ENCODE measurements at regions not wholly inside any gene's neighbourhood (a gene's known extent, or its start where the extent isn't known, plus 50 kb on each side); places are given as distances from the start of the nearest gene placed in this dataset.

DNA sequence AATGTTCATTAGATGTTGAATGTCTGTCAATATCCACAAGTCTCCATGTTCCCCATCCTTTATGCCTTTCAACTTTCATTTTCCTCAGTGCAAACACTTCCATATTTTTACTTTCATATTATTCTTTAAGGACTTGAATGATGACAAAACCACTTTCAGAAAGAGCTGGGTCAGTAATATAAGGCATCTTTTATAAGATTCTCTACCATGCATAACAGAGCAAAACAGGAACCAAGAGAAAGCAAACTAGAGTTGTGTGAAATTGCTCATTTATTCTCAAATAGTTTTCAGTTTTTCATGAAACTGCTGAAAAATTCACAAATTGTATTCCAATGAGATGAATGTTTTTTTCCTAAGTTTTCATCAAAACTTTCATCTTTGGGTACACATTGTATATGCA lies 1247.6 kb downstream of the PCDH17 start:
- no peaks in the 10 kb centered on the region for H3K4me1 ChIP-seq (ENCODE audit: control insufficient read depth in 2 of 2, insufficient read depth in 2 of 2, low read length in 2 of 2)
- H3K27ac ChIP-seq (ENCODE audit: low read depth in 1 of 2, low read length in 1 of 2), result no peak overlapping the region
- H3K36me3 ChIP-seq (ENCODE audit: control insufficient read depth in 2 of 2, insufficient read depth in 2 of 2, low read length in 1 of 2), result no peaks in the 10 kb centered on the region
- no peaks in the 10 kb centered on the region for H3K27me3 ChIP-seq (ENCODE audit: control insufficient read depth in 2 of 2, insufficient read depth in 1 of 2, low read length in 1 of 2)
- no peak overlapping the region for H3K4me3 ChIP-seq (ENCODE audit: low read length in 2 of 2)
- no peaks in the 10 kb centered on the region for H3K9me3 ChIP-seq (ENCODE audit: control insufficient read depth in 2 of 2, insufficient read depth in 1 of 2, low read length in 1 of 2)
- DNase-seq (ENCODE audit: low read depth in 6 of 9, low spot score in 9 of 9), result no peak

DNA sequence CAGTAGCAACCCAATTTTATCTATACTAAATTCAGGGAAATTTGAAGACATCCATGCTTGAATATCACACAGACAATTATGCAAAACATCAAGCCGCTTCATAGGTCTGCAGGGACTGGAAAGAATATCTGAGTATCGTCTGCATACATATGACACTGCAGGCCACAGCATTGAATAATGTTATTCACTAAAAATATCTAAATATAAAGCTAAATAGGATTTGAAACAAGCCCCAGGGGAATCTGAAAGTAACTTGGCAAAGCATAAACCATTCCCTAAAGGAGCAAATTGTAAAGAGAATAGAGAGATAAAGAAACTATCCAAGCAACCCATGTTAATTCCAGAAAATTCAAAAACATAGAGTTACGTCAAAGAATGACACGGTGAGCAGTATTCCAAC lies 1251.0 kb downstream of the PCDH17 start:
- Histone ChIP-seq H3K36me3 (ENCODE audit: control insufficient read depth in 2 of 2, insufficient read depth in 2 of 2, low read length in 1 of 2) (no peaks in the 10 kb centered on the region), H3K9me3 (ENCODE audit: control insufficient read depth in 2 of 2, insufficient read depth in 1 of 2, low read length in 1 of 2) (no peaks in the 10 kb centered on the region), H3K27me3 (ENCODE audit: control insufficient read depth in 2 of 2, insufficient read depth in 1 of 2, low read length in 1 of 2) (no peaks in the 10 kb centered on the region), H3K27ac (ENCODE audit: low read depth in 1 of 2, low read length in 1 of 2) (no peak overlapping the region), H3K4me3 (ENCODE audit: low read length in 2 of 2) (no peak overlapping the region), H3K4me1 (ENCODE audit: control insufficient read depth in 2 of 2, insufficient read depth in 2 of 2, low read length in 2 of 2) (no peaks in the 10 kb centered on the region)
- no peak for DNase-seq (ENCODE audit: low read depth in 6 of 9, low spot score in 9 of 9)
- 95% methylated on average over 4 of the region's 4 CpGs for WGBS

DNA sequence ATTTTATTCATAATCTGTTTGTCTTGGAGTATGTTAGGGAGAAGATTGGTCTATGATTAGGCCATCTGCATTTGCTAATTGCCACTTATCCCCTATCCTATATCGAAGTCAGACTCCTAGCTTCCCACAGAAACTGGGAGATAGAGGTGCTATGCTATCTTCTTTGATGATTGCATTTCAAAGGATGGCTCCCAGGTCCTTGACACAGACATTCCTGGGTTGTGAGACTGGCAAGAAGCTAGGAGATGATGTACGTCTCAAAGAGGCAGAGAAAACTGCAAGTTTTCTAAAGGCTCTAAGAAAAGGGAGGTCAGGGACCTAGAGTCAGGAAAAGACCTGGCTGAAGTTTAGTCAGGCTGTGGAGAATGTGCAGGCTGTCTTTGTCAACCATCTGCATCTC lies 1251.9 kb downstream of the PCDH17 start:
- H3K4me1 ChIP-seq (ENCODE audit: control insufficient read depth in 2 of 2, insufficient read depth in 2 of 2, low read length in 2 of 2), result no peaks in the 10 kb centered on the region
- 85% methylated on average over 2 of the region's 2 CpGs for WGBS
- H3K27ac ChIP-seq (ENCODE audit: low read depth in 1 of 2, low read length in 1 of 2), result no peak overlapping the region
- no peaks in the 10 kb centered on the region for H3K27me3 ChIP-seq (ENCODE audit: control insufficient read depth in 2 of 2, insufficient read depth in 1 of 2, low read length in 1 of 2)
- no peak overlapping the region for H3K4me3 ChIP-seq (ENCODE audit: low read length in 2 of 2)
- DNase-seq (ENCODE audit: low read depth in 6 of 9, low spot score in 9 of 9), result no peak
- H3K9me3 ChIP-seq (ENCODE audit: control insufficient read depth in 2 of 2, insufficient read depth in 1 of 2, low read length in 1 of 2), result no peaks in the 10 kb centered on the region
- no peaks in the 10 kb centered on the region for H3K36me3 ChIP-seq (ENCODE audit: control insufficient read depth in 2 of 2, insufficient read depth in 2 of 2, low read length in 1 of 2)

DNA sequence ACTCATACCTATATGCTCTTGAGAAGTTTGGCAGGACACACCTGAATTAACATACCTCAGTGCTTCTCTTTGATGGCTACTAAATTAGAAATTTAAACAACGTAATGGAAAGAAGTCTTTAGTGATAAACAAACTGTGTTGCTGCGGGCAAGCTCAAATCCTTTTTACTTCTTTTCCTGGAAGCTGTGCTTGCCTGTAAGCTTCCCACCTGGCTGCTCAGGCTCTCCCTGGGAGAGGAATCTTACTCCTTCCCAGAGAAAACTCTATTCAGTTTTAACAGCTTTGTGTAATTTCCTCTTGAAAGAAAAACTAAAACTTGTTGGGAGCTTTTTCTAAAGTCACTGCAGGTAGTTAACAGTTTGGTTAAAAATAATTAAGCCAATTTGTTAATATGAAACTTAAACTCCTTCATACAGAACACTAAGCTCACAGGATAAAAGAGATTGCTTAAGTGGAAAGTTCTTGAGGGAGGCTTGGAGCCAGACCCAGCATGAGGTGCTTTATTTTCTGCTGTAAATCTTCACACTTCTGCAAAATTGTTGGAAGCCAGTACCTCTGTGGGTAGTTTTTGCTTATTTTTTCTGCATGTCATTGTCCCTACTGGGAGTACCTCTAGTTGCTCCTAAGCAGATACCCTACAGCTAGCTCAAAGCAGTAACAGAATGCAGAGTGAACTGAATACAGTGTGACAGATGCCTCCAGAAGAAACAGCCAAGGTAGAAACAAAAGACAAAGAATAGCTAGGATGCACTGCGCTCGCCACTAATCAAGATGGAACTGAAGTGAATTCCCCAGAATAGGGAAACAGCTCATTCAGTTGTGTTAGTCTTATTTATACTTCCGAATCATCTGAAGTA lies 1253.0 kb downstream of the PCDH17 start:
- Histone ChIP-seq H3K9me3 (ENCODE audit: control insufficient read depth in 2 of 2, insufficient read depth in 1 of 2, low read length in 1 of 2) (no peaks in the 10 kb centered on the region), H3K4me1 (ENCODE audit: control insufficient read depth in 2 of 2, insufficient read depth in 2 of 2, low read length in 2 of 2) (no peaks in the 10 kb centered on the region), H3K36me3 (ENCODE audit: control insufficient read depth in 2 of 2, insufficient read depth in 2 of 2, low read length in 1 of 2) (no peaks in the 10 kb centered on the region), H3K27me3 (ENCODE audit: control insufficient read depth in 2 of 2, insufficient read depth in 1 of 2, low read length in 1 of 2) (no peaks in the 10 kb centered on the region), H3K4me3 (ENCODE audit: low read length in 2 of 2) (no peak overlapping the region), H3K27ac (ENCODE audit: low read depth in 1 of 2, low read length in 1 of 2) (no peak overlapping the region)
- DNase-seq (ENCODE audit: low read depth in 6 of 9, low spot score in 9 of 9), result no peak
- WGBS, result 93% methylated on average over 5 of the region's 5 CpGs

DNA sequence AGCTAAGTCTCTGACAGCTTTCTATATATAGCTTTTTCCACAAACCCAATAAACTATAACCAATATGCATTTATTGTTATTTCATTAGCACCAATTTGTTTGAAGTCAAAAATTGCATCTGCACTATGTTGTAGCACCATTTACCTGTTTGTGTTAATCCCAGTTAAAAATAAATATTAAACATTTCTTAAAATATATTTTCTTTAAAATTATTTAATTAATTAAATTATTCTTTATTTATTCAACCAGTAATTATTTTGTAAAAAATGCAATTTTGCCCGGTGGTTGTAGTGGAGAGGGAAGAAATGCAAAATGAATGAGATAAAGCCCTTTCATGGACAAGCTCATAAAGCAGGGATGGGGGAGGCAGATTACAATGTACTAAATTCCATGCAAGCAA lies 1257.9 kb downstream of the PCDH17 start:
- no peaks in the 10 kb centered on the region for H3K9me3 ChIP-seq (ENCODE audit: control insufficient read depth in 2 of 2, insufficient read depth in 1 of 2, low read length in 1 of 2)
- no peak overlapping the region for H3K27ac ChIP-seq (ENCODE audit: low read depth in 1 of 2, low read length in 1 of 2)
- no peaks in the 10 kb centered on the region for H3K27me3 ChIP-seq (ENCODE audit: control insufficient read depth in 2 of 2, insufficient read depth in 1 of 2, low read length in 1 of 2)
- no peaks in the 10 kb centered on the region for H3K36me3 ChIP-seq (ENCODE audit: control insufficient read depth in 2 of 2, insufficient read depth in 2 of 2, low read length in 1 of 2)
- H3K4me1 ChIP-seq (ENCODE audit: control insufficient read depth in 2 of 2, insufficient read depth in 2 of 2, low read length in 2 of 2), result no peaks in the 10 kb centered on the region
- no peak overlapping the region for H3K4me3 ChIP-seq (ENCODE audit: low read length in 2 of 2)
- no peak for DNase-seq (ENCODE audit: low read depth in 6 of 9, low spot score in 9 of 9)
- WGBS, result 87% methylated on average over 1 of the region's 1 CpG

DNA sequence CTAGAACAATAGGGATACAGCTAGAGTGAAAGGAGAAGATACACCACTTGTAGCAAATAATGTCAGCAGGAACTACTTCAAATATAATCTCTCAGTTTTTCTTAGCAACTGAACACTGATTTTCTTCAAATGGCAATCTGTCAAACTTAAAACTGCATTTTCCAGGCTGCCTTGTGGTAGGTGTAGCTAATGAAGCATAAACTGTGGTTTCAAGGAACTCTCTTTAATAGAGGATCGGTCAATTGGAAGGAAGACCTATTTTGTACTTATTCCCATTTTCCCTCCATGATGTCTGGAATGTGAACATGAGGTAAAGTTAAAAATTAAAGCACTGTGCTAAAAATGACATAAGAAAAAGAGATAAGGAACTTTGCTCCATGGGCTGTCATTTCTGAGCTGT lies 1261.9 kb downstream of the PCDH17 start:
- H3K27ac ChIP-seq (ENCODE audit: low read depth in 1 of 2, low read length in 1 of 2), result no peak overlapping the region
- H3K27me3 ChIP-seq (ENCODE audit: control insufficient read depth in 2 of 2, insufficient read depth in 1 of 2, low read length in 1 of 2), result no peaks in the 10 kb centered on the region
- no peaks in the 10 kb centered on the region for H3K9me3 ChIP-seq (ENCODE audit: control insufficient read depth in 2 of 2, insufficient read depth in 1 of 2, low read length in 1 of 2)
- H3K4me1 ChIP-seq (ENCODE audit: control insufficient read depth in 2 of 2, insufficient read depth in 2 of 2, low read length in 2 of 2), result no peaks in the 10 kb centered on the region
- DNase-seq (ENCODE audit: low read depth in 6 of 9, low spot score in 9 of 9), result no peak
- no peak overlapping the region for H3K4me3 ChIP-seq (ENCODE audit: low read length in 2 of 2)
- H3K36me3 ChIP-seq (ENCODE audit: control insufficient read depth in 2 of 2, insufficient read depth in 2 of 2, low read length in 1 of 2), result no peaks in the 10 kb centered on the region
- WGBS, result 94% methylated on average over 1 of the region's 1 CpG

DNA sequence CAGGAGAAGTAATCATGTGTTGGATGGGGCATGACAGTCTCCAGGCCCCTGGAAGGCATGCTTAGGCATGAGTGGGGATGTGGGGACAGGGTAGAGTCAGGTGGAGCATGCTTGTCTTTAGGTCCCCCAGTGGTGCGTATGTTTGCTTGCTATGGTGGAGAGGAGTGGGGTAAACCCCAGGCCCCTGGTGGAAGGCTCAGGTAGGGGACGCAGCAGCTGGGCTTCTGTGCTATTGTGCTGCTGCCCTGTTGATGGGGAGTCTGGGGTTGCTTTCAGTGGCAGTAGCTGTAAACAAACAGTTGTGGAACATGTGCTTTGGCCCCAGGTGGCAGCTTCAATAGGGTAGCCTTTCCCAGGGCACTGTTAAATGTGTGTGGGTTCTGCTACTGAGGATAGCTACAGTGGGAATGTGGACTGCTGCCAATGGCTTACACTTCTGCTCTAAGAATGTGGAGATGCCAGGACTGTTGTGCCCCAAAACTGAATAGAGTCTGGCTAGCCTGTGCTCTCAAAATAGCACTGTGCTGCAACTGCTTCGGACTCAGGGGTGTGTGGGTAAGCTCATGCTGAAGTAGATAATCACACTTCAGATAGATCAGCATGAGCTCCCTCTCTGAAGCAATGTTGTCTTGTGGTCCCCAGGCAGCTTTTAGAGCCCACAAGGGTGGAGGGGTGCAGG lies 1257.3 kb downstream of the DIAPH3 start:
- Histone ChIP-seq H3K27me3 (ENCODE audit: control insufficient read depth in 2 of 2, insufficient read depth in 1 of 2, low read length in 1 of 2) (no peaks in the 10 kb centered on the region), H3K27ac (ENCODE audit: low read depth in 1 of 2, low read length in 1 of 2) (no peak overlapping the region), H3K4me3 (ENCODE audit: low read length in 2 of 2) (no peak overlapping the region), H3K9me3 (ENCODE audit: control insufficient read depth in 2 of 2, insufficient read depth in 1 of 2, low read length in 1 of 2) (no peaks in the 10 kb centered on the region), H3K36me3 (ENCODE audit: control insufficient read depth in 2 of 2, insufficient read depth in 2 of 2, low read length in 1 of 2) (no peaks in the 10 kb centered on the region), H3K4me1 (ENCODE audit: control insufficient read depth in 2 of 2, insufficient read depth in 2 of 2, low read length in 2 of 2) (no peaks in the 10 kb centered on the region)
- DNase-seq (ENCODE audit: low read depth in 6 of 9, low spot score in 9 of 9), result no peak
- WGBS, result 96% methylated on average over 3 of the region's 3 CpGs

DNA sequence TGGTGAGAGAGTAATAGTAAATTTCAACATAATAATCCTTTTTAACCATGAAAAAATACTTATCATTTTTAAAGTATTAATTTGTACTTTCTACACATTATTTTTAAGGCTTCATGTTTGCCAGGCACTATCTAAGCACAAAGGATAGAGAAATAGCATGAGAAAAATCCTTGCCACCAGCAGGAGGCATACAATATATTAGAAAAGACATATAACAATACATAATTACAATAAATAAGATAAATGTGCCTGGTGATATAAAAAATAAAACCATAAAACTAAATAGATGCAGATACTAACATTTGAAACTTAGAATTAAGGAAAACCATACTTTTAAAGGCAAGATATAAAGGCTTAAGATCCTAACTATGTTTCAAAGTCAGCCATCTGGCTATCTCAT lies 1256.4 kb downstream of the DIAPH3 start:
- Histone ChIP-seq H3K36me3 (ENCODE audit: control insufficient read depth in 2 of 2, insufficient read depth in 2 of 2, low read length in 1 of 2) (no peaks in the 10 kb centered on the region), H3K4me1 (ENCODE audit: control insufficient read depth in 2 of 2, insufficient read depth in 2 of 2, low read length in 2 of 2) (no peaks in the 10 kb centered on the region), H3K27me3 (ENCODE audit: control insufficient read depth in 2 of 2, insufficient read depth in 1 of 2, low read length in 1 of 2) (no peaks in the 10 kb centered on the region), H3K9me3 (ENCODE audit: control insufficient read depth in 2 of 2, insufficient read depth in 1 of 2, low read length in 1 of 2) (no peaks in the 10 kb centered on the region), H3K27ac (ENCODE audit: low read depth in 1 of 2, low read length in 1 of 2) (no peak overlapping the region), H3K4me3 (ENCODE audit: low read length in 2 of 2) (no peak overlapping the region)
- DNase-seq (ENCODE audit: low read depth in 6 of 9, low spot score in 9 of 9), result no peak

DNA sequence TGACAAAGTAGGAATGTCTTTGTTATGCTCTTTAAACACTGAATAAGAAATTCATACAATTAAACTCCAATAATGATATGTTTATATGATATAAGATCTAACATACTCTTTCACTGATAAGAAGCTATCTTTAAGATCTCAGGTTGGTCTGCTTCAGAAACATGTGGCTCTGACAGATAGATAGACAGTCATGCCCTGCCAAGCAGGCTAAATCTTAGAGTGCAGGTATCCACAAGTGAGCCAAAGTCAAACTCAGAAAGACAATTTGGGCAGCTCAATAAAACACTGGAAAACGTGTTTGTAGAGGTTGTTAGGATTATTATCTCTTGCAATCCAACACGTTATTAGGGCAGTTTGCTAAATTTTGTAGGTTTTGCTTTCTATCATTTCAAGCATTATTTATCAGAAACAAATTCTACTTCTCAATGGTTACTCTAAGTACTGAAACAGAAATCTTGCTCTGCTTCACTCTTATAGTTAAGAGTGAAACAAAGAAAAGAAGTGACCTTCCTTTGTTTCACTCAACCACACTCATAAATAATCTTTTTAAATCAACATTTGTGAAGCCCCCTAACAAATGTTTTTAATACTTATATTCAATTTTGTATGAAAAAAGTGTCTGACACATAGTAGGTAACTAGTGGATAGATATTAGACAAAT lies 1255.6 kb downstream of the DIAPH3 start:
- WGBS, result 84% methylated on average over 2 of the region's 2 CpGs
- H3K4me3 ChIP-seq (ENCODE audit: low read length in 2 of 2), result no peak overlapping the region
- H3K4me1 ChIP-seq (ENCODE audit: control insufficient read depth in 2 of 2, insufficient read depth in 2 of 2, low read length in 2 of 2), result no peaks in the 10 kb centered on the region
- no peak for DNase-seq (ENCODE audit: low read depth in 6 of 9, low spot score in 9 of 9)
- no peaks in the 10 kb centered on the region for H3K9me3 ChIP-seq (ENCODE audit: control insufficient read depth in 2 of 2, insufficient read depth in 1 of 2, low read length in 1 of 2)
- no peak overlapping the region for H3K27ac ChIP-seq (ENCODE audit: low read depth in 1 of 2, low read length in 1 of 2)
- no peaks in the 10 kb centered on the region for H3K36me3 ChIP-seq (ENCODE audit: control insufficient read depth in 2 of 2, insufficient read depth in 2 of 2, low read length in 1 of 2)
- H3K27me3 ChIP-seq (ENCODE audit: control insufficient read depth in 2 of 2, insufficient read depth in 1 of 2, low read length in 1 of 2), result no peaks in the 10 kb centered on the region

All from thymus (tissue), 11 donors.